Kidney epithelial cell (primary cell): ENCODE measurements at regions not wholly inside any gene's neighbourhood (a gene's known extent, or its start where the extent isn't known, plus 50 kb on each side); places are given as distances from the start of the nearest gene placed in this dataset.

Experiments used
- DNase-seq: peaks from one replicate; pipeline ENCODE4 v3.0.0-alpha.2; 2010; ENCODE audit warnings: low read depth
- H3K27me3 ChIP-seq: 2 replicates; pipeline ENCODE4 v1.6.0; 2011; ENCODE audit warnings: low read length; ENCODE audit not compliant: control insufficient read depth, insufficient read depth
- H3K36me3 ChIP-seq: 2 replicates; pipeline ENCODE4 v1.5.1; 2011; ENCODE audit warnings: low read length; ENCODE audit not compliant: control insufficient read depth, insufficient read depth
- H3K4me3 ChIP-seq: 2 replicates; pipeline ENCODE4 v1.5.1; 2011; ENCODE audit warnings: low read depth, mild to moderate bottlenecking, control low read depth, low read length
- CTCF ChIP-seq: IDR thresholded peaks from 2 replicates; pipeline ENCODE4 v1.5.1; 2011; ENCODE audit warnings: mild to moderate bottlenecking, moderate library complexity, low read length, control low read depth, inconsistent platforms; ENCODE audit not compliant: insufficient read depth, poor library complexity, severe bottlenecking

DNA sequence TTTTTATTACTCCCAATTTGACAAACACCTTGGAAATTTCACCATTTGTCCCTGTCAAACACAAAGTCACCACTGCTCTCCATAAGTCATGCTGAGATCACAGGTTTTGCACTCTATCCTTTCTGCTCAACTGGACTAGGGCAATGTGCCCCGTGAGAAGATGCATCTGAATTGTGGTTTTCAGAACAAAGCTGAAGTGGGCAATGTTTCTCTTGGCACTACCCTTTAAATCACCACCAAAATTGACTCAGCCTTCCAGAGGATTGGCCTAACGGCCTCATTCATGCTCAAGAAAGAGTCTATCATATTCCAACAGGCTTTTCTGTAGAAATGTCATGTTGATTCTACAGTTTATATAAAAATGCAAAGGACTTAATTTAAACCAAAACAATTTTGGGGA lies 81.0 kb upstream of the TRIO start:
- H3K27me3 ChIP-seq: no peaks in the 10 kb centered on the region
- no peak for DNase-seq

DNA sequence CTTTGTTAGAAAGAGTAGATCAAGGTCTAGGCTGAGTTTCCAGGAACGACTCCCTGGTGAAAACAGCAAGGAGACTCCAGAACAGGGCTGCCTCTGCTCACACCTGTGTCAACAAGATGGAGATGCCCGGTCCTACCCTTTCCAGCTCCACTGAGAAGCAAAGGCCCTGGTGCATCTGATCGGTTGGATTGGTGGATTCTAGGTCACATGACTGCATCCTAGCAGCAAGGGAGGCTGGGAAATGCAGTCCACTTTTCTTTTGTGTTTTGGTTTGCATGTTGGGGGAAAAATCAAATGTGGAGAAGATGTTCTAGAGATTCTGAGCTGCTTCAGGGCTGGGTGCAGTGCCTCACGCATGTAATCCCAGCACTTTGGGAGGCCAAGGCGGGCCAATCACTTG lies 82.0 kb upstream of the TRIO start:
- TF ChIP-seq CTCF: no peak
- H3K4me3 ChIP-seq: no peak overlapping the region
- no peak for DNase-seq
- H3K27me3 ChIP-seq: no peaks in the 10 kb centered on the region
- no peaks in the 10 kb centered on the region for H3K36me3 ChIP-seq

More for the DNA sequence above, 81.0 kb upstream of the TRIO start:
- no peaks in the 10 kb centered on the region for H3K36me3 ChIP-seq
- no peak overlapping the region for H3K4me3 ChIP-seq
- TF ChIP-seq CTCF: no peak

- Histone ChIP-seq H3K36me3 (no peaks in the 10 kb centered on the region), H3K27me3 (no peaks in the 10 kb centered on the region), H3K4me3 (no peak overlapping the region)
- DNase-seq: no peak
- TF ChIP-seq CTCF: no peak
These were observed 82.9 kb upstream of the TRIO start for GRCh38 chr5:14060218-14060617.

DNA sequence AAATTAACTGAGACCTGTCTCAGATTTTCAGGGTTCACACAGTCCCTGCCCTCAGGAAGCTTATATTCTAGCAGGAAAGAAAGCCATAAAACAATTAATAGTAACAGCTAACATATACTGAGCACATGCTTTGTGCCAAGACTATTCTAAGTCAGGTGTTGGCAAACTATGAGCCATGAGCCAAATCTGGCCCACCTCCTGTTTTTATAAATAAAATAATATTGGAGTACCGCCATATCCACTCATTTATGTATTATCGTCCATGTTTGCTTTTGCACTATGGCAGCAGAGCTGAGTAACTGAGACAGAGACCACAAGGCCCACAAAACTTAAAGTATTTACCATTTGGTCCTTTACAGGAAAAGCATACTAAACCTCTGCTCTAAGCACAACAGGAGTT lies 83.3 kb upstream of the TRIO start:
- DNase-seq: no peak
- H3K36me3 ChIP-seq: no peaks in the 10 kb centered on the region
- H3K27me3 ChIP-seq: no peaks in the 10 kb centered on the region
- no peak for TF ChIP-seq CTCF
- no peak overlapping the region for H3K4me3 ChIP-seq

DNA sequence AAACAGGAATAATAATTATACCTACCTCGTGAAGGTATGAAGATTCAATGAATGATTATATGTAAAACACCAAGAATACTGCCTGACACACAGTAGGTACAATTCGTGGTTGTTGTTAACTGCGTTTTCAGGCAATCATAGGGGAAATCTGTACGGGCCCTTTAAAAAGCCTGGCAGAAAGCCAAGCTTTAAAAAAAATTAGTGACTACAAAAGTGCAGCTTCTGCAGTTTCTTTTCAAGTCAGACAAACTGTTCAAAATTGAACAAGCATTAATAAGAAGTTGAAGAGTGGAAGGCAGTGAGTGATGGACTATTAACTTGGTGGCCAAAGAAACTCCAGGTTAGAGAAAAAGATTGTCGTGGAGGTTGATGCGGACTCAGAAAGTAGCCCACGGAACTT lies 85.9 kb upstream of the TRIO start:
- TF ChIP-seq CTCF: no peak
- H3K4me3 ChIP-seq: no peak overlapping the region
- no peaks in the 10 kb centered on the region for H3K36me3 ChIP-seq
- no peak for DNase-seq
- no peaks in the 10 kb centered on the region for H3K27me3 ChIP-seq

DNA sequence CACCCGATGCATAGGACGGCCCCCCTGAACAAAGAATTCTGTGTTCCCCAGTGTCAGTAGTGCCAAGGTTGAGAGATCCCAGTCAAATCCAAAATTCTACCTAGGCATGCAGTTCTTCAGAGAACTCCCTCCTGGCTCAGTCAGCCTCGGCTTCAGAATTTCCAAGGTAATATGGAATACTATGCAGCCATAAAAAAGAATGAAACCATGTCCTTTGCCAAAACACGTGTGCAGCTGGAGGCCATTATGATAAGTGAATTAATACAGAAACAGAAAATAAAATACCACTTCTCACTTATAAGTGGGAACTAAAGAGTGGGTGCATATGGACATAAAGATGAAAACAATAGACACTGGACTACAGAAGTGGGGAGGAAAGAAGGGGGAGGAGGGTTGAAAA lies 87.1 kb upstream of the TRIO start:
- DNase-seq: no peak
- TF ChIP-seq CTCF: no peak
- Histone ChIP-seq H3K36me3 (no peaks in the 10 kb centered on the region), H3K27me3 (no peaks in the 10 kb centered on the region), H3K4me3 (no peak overlapping the region)
